CD14-positive monocyte (primary cell): ENCODE measurements at regions not wholly inside any gene's neighbourhood (a gene's known extent, or its start where the extent isn't known, plus 50 kb on each side); places are given as distances from the start of the nearest gene placed in this dataset.

Source experiments
- DNase-seq, 3 donors: peaks; one replicate each; pipeline ENCODE4 v3.0.0-alpha.2; 2011 to 2022
- H2AFZ ChIP-seq: 2 replicates; pipeline ENCODE4 v1.6.0; 2012; ENCODE audit warnings: mild to moderate bottlenecking, low read depth, low read length, inconsistent platforms; ENCODE audit not compliant: insufficient read depth, poor library complexity, severe bottlenecking
- H3K27ac ChIP-seq, 2 donors: 1 replicate in 1 of 2; 2 replicates in 1 of 2; pipeline ENCODE4 v1.5.1; 2012 to 2013; ENCODE audit warnings: low read length in 2 of 2, control low read depth in 1 of 2, inconsistent platforms in 1 of 2, low read depth in 1 of 2, mild to moderate bottlenecking in 1 of 2
- H3K27me3 ChIP-seq, 2 donors: one replicate each; pipeline versions ENCODE4 v1.6.0 to v1.6.1; 2011 to 2013; ENCODE audit warnings: low read length in 2 of 2; ENCODE audit not compliant: control insufficient read depth in 2 of 2, insufficient read depth in 2 of 2
- H3K36me3 ChIP-seq, 2 donors: replicated peaks in 1 of 2; 1 replicate in 1 of 2; 2 replicates in 1 of 2; pipeline versions ENCODE4 v1.5.1 to v1.6.1; 2012 to 2013; ENCODE audit warnings: low read length in 2 of 2, control low read depth in 1 of 2, inconsistent platforms in 1 of 2, mild to moderate bottlenecking in 1 of 2; ENCODE audit not compliant: insufficient read depth in 2 of 2, control insufficient read depth in 1 of 2
- H3K4me1 ChIP-seq, 2 donors: 1 replicate in 1 of 2; 2 replicates in 1 of 2; pipeline versions ENCODE4 v1.5.1 to v1.6.1; 2012 to 2013; ENCODE audit warnings: low read length in 2 of 2, control low read depth in 1 of 2, inconsistent platforms in 1 of 2, mild to moderate bottlenecking in 1 of 2, moderate library complexity in 1 of 2; ENCODE audit not compliant: insufficient read depth in 2 of 2, control insufficient read depth in 1 of 2
- H3K4me2 ChIP-seq: replicated peaks from 2 replicates; pipeline ENCODE3; 2012; ENCODE audit warnings: low read length, moderate library complexity, mild to moderate bottlenecking; ENCODE audit not compliant: poor library complexity, severe bottlenecking; ENCODE audit errors: extremely low read depth
- H3K4me3 ChIP-seq, 3 experiments: fragments of 200-600 bp in 1 of 3; sonication (generic) in 1 of 3; replicated peaks in 1 of 3; 1 replicate in 2 of 3; 2 replicates in 1 of 3; pipeline ENCODE4 v1.5.1; 2011 to 2013; ENCODE audit warnings: low read length in 3 of 3, mild to moderate bottlenecking in 3 of 3, control low read depth in 2 of 3, low read depth in 2 of 3, inconsistent platforms in 1 of 3, moderate library complexity in 1 of 3
- H3K79me2 ChIP-seq: 2 replicates; pipeline ENCODE4 v1.6.0; 2012; ENCODE audit warnings: mild to moderate bottlenecking, control low read depth, inconsistent platforms, low read length, moderate library complexity; ENCODE audit not compliant: insufficient read depth
- H3K9ac ChIP-seq: 2 replicates; pipeline ENCODE4 v1.6.0; 2017; ENCODE audit warnings: low read length, mild to moderate bottlenecking; ENCODE audit not compliant: insufficient read depth, poor library complexity, severe bottlenecking
- H3K9me3 ChIP-seq, 2 donors: replicated peaks in 1 of 2; 1 replicate in 1 of 2; 2 replicates in 1 of 2; pipeline versions ENCODE4 v1.5.1 to v1.6.1; 2012 to 2013; ENCODE audit warnings: low read length in 2 of 2, control low read depth in 1 of 2; ENCODE audit not compliant: control insufficient read depth in 1 of 2, insufficient read depth in 1 of 2
- H4K20me1 ChIP-seq: 2 replicates; pipeline ENCODE4 v1.6.0; 2012; ENCODE audit warnings: mild to moderate bottlenecking, low read length, control low read depth, moderate library complexity; ENCODE audit not compliant: insufficient read depth
- H3K27ac Mint-ChIP-seq, 7 donors: one replicate each; pipeline ENCODE4 v1.8.0; 2020; ENCODE audit warnings: mild to moderate bottlenecking in 7 of 7, mixed read lengths in 7 of 7, moderate library complexity in 6 of 7, inconsistent platforms in 2 of 7
- H3K27me3 Mint-ChIP-seq, 3 donors: one replicate each; pipeline ENCODE4 v1.8.0; 2021 to 2022; ENCODE audit warnings: low read depth in 3 of 3, mild to moderate bottlenecking in 3 of 3, mixed read lengths in 3 of 3, moderate library complexity in 3 of 3, inconsistent platforms in 1 of 3
- H3K36me3 Mint-ChIP-seq, 2 donors: one replicate each; pipeline ENCODE4 v1.8.0; 2020; ENCODE audit warnings: mixed read lengths in 2 of 2, inconsistent platforms in 1 of 2, mild to moderate bottlenecking in 1 of 2
- H3K4me1 Mint-ChIP-seq: one replicate; pipeline ENCODE4 v1.8.0; 2020; ENCODE audit warnings: mild to moderate bottlenecking, mixed read lengths
- H3K4me3 Mint-ChIP-seq, 2 donors: one replicate each; pipeline ENCODE4 v1.8.0; 2020; ENCODE audit warnings: mild to moderate bottlenecking in 2 of 2, mixed read lengths in 2 of 2, moderate library complexity in 1 of 2
- H3K9me3 Mint-ChIP-seq, 7 donors: one replicate each; pipeline ENCODE4 v1.8.0; 2020 to 2022; ENCODE audit warnings: mixed read lengths in 7 of 7, mild to moderate bottlenecking in 6 of 7, moderate library complexity in 6 of 7, inconsistent platforms in 2 of 7
- CTCF ChIP-seq: fragments of 200-600 bp; IDR thresholded peaks from one replicate; pipeline ENCODE4 v1.8.0; 2022; ENCODE audit warnings: antibody characterized with exemption, mild to moderate bottlenecking
- WGBS: methylation state at CpG from one replicate; pipeline ENCODE4 v1.1.5; 2013; ENCODE audit warnings: missing lambda C conversion rate; ENCODE audit not compliant: insufficient coverage; 5-methylcytosine and 5-hydroxymethylcytosine counted together
- intact Hi-C, 2 donors: fragments of 100-400 bp; cut with micrococcal nuclease; formaldehyde crosslinking; loops; one replicate each; pipeline versions ENCODE4 v1.15.0 to v1.15.1; 2023

GRCh38 chr16:79850348-79850747 lies 249.8 kb upstream of the MAF start:
- no peak for DNase-seq
- Mint-ChIP-seq H3K4me1 (no peaks in the 10 kb centered on the region), H3K9me3 (peaks cover 3 to 18% (median 5%) of the 10 kb centered on the region in 7 donors), H3K27me3 (no peaks in the 10 kb centered on the region), H3K27ac (no peak overlapping the region), H3K4me3 (no peak overlapping the region), H3K36me3 (no peaks in the 10 kb centered on the region)
- no peak overlapping the region for H3K27ac ChIP-seq
- H3K79me2 ChIP-seq: no peaks in the 10 kb centered on the region
- no peak for TF ChIP-seq CTCF
- no peak overlapping the region for H2AFZ ChIP-seq
- H3K36me3 ChIP-seq: no peaks in the 10 kb centered on the region
- no peak overlapping the region for H3K9ac ChIP-seq
- no peaks in the 10 kb centered on the region for H4K20me1 ChIP-seq
- no peak overlapping the region for H3K4me2 ChIP-seq
- intact Hi-C loops: no loop called here
- H3K4me3 ChIP-seq: no peak overlapping the region
- no peaks in the 10 kb centered on the region for H3K4me1 ChIP-seq
- no CpG with 5 or more reads among the region's 3 CpGs for WGBS
- H3K9me3 ChIP-seq: no peaks in the 10 kb centered on the region
- no peaks in the 10 kb centered on the region for H3K27me3 ChIP-seq

- no peak overlapping the region for H2AFZ ChIP-seq
- WGBS: 84% methylated on average over 10 of the region's 10 CpGs
- no peaks in the 10 kb centered on the region for H3K9me3 ChIP-seq
- H3K27me3 ChIP-seq: no peaks in the 10 kb centered on the region
- no peaks in the 10 kb centered on the region for H3K4me1 ChIP-seq
- peaks cover 0 to 10% (median under 1%) of the 10 kb centered on the region in 7 donors for H3K9me3 Mint-ChIP-seq
- no peak for TF ChIP-seq CTCF
- no peaks in the 10 kb centered on the region for H4K20me1 ChIP-seq
- H3K4me1 Mint-ChIP-seq: peaks cover 2% of the 10 kb centered on the region
- DNase-seq: no peak
- intact Hi-C loops: no loop called here
- no peaks in the 10 kb centered on the region for H3K36me3 ChIP-seq
- peaks cover 0 to 2% (median 0%) of the 10 kb centered on the region in 3 donors for H3K27me3 Mint-ChIP-seq
- H3K4me3 Mint-ChIP-seq: no peak overlapping the region
- H3K79me2 ChIP-seq: no peaks in the 10 kb centered on the region
- no peaks in the 10 kb centered on the region for H3K36me3 Mint-ChIP-seq
- no peak overlapping the region for H3K4me2 ChIP-seq
- H3K9ac ChIP-seq: no peak overlapping the region
- no peak overlapping the region for H3K4me3 ChIP-seq
- H3K27ac Mint-ChIP-seq: no peak overlapping the region
- H3K27ac ChIP-seq: no peak overlapping the region
Measured at GRCh38 chr16:79849119-79849518, 248.6 kb upstream of the MAF start.
